ENCODE measurements at regions not wholly inside any gene's neighbourhood (a gene's known extent, or its start where the extent isn't known, plus 50 kb on each side); places are given as distances from the start of the nearest gene placed in this dataset.

DNA sequence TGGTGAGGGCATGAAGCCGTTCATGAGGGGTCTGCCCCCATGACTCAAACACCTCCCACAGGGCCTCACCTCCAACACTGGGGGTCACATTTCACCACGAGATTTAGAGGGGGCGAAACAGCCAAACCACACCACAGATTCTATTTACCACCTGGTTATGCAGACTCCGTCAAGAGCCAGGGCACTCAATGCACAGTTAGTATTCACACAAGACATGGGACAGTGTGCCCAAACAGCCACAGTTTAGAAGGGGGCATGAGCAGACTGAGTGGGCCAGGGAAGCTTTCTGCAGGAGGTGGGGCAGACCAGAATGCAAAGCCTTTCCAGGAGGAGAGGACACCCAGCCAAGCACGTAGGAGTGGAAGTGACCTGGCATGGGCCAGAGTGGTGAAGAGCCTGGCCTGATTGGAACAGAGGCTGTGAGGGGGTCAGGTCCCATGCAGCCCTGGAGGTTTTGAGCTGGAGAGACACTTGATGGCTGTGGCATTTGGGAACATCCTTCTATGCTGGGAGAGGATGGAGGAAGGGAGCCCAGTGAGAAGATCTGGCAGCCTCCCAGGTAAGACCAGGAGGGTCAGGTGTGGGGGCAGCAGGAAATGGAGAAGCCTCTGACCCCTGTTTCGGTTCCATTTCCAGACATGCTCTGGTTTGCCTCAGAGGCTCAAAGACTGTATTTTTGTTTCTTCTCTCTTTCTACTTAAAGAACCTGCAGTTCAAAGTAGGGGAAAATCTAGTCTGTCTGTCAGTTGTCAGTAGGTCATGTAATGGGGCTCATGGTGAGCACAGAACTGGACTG, 199.1 kb upstream of the NCAM1 start:
- no peak overlapping the region for H3K4me2 ChIP-seq (ENCODE audit: low read depth, low read length)
- no peak overlapping the region for H3K4me3 ChIP-seq (replicated peaks in 1 of 3; ENCODE audit: insufficient read depth in 1 of 3, low read depth in 2 of 3, low read length in 3 of 3)
- H3K9me3 ChIP-seq (ENCODE audit: low read length) = no peaks in the 10 kb centered on the region
- 0 out of 5 replicates have a peak, but pooled peaks cover 0 to 7% of the 10 kb centered on the region in 2 experiments for H3K27me3 ChIP-seq (ENCODE audit: control insufficient read depth in 1 of 2, insufficient read depth in 2 of 2, low read length in 2 of 2)
- no TSS peak for BruUV-seq (replicated peaks)
- FAIRE-seq = no peak
- in situ Hi-C loops (cut with HindIII; ENCODE audit: extremely low pct_ligation_motif_present, low pct_unique_long_range_greater_than_20kb) = no loop called here
- CTCF ChIA-PET (ENCODE audit: low intra/inter-chr PET ratio, low total read pairs) = no interaction called here
- intact Hi-C loops (cut with micrococcal nuclease; ENCODE audit: unreplicated experiment) = no loop called here
- POLR2A ChIA-PET = no interaction called here
- H3K4me1 ChIP-seq (ENCODE audit: insufficient read depth, low read length) = no peaks in the 10 kb centered on the region
- no peak for ATAC-seq
- WGBS (ENCODE audit: low lambda C conversion rate) = 0% methylated on average over 6 of the region's 6 CpGs
- no peak overlapping the region for H3K9ac ChIP-seq (ENCODE audit: insufficient read depth, low read depth, low read length)
- H3K79me2 ChIP-seq (ENCODE audit: insufficient read depth, low read length) = no peaks in the 10 kb centered on the region
- no peak overlapping the region for H3K27ac ChIP-seq (ENCODE audit: extremely low read length, insufficient read depth, low read length)
- TF ChIP-seq, protein P1, sequence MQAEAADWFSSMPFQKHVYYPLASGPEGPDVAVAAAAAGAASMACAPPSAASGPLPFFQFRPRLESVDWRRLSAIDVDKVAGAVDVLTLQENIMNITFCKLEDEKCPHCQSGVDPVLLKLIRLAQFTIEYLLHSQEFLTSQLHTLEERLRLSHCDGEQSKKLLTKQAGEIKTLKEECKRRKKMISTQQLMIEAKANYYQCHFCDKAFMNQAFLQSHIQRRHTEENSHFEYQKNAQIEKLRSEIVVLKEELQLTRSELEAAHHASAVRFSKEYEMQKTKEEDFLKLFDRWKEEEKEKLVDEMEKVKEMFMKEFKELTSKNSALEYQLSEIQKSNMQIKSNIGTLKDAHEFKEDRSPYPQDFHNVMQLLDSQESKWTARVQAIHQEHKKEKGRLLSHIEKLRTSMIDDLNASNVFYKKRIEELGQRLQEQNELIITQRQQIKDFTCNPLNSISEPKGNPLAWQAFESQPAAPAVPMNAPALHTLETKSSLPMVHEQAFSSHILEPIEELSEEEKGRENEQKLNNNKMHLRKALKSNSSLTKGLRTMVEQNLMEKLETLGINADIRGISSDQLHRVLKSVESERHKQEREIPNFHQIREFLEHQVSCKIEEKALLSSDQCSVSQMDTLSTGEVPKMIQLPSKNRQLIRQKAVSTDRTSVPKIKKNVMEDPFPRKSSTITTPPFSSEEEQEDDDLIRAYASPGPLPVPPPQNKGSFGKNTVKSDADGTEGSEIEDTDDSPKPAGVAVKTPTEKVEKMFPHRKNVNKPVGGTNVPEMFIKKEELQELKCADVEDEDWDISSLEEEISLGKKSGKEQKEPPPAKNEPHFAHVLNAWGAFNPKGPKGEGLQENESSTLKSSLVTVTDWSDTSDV (CRISPR knock-in tag; IDR thresholded peaks at IDR 0.05) = no peak
- TF ChIP-seq RBM39 (IDR thresholded peaks at IDR 0.05; ENCODE audit: low read depth, low read length, poor library complexity, severe bottlenecking) = no peak
- no peak for TF ChIP-seq SNAI1 (CRISPR knock-in tag; IDR thresholded peaks at IDR 0.05; ENCODE audit: borderline replicate concordance)
- TF ChIP-seq KLF12 (CRISPR knock-in tag; IDR thresholded peaks at IDR 0.05; ENCODE audit: borderline replicate concordance) = no peak
- no peak for TF ChIP-seq DPF2 (CRISPR knock-in tag; IDR thresholded peaks at IDR 0.05; ENCODE audit: borderline replicate concordance, low read depth)
- no peak for TF ChIP-seq NFE2L2 (IDR thresholded peaks at IDR 0.05; ENCODE audit: low read length)
- no peak for TF ChIP-seq EHMT2 (IDR thresholded peaks at IDR 0.05; ENCODE audit: borderline replicate concordance, low read depth, low read length)
- no peak for TF ChIP-seq CC2D1A (CRISPR knock-in tag; IDR thresholded peaks at IDR 0.05)
- no peak for TF ChIP-seq ISL2 (CRISPR knock-in tag; IDR thresholded peaks at IDR 0.05)
- TF ChIP-seq ZNF17 (CRISPR knock-in tag; IDR thresholded peaks at IDR 0.05) = no peak
- TF ChIP-seq, protein P2, sequence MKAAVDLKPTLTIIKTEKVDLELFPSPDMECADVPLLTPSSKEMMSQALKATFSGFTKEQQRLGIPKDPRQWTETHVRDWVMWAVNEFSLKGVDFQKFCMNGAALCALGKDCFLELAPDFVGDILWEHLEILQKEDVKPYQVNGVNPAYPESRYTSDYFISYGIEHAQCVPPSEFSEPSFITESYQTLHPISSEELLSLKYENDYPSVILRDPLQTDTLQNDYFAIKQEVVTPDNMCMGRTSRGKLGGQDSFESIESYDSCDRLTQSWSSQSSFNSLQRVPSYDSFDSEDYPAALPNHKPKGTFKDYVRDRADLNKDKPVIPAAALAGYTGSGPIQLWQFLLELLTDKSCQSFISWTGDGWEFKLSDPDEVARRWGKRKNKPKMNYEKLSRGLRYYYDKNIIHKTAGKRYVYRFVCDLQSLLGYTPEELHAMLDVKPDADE (CRISPR knock-in tag; IDR thresholded peaks at IDR 0.05) = no peak
- TF ChIP-seq ZC3H4 (CRISPR knock-in tag; IDR thresholded peaks at IDR 0.05; ENCODE audit: borderline replicate concordance) = no peak
- no peak for TF ChIP-seq SMYD3 (CRISPR knock-in tag; IDR thresholded peaks at IDR 0.05)
- no peak for TF ChIP-seq PCBP1 (IDR thresholded peaks at IDR 0.05; ENCODE audit: borderline replicate concordance, low read depth, low read length)
- no peak for TF ChIP-seq SRF (IDR thresholded peaks at IDR 0.05; ENCODE audit: low read depth, low read length)
- no peaks in the 10 kb centered on the region for H4K20me1 ChIP-seq (ENCODE audit: insufficient read depth, low read length)
- no peak overlapping the region for H2AFZ ChIP-seq (ENCODE audit: low read length)
- H3K36me3 ChIP-seq (replicated peaks in 1 of 2; ENCODE audit: control insufficient read depth in 1 of 2, insufficient read depth in 2 of 2, low read length in 2 of 2) = no peaks in the 10 kb centered on the region
- DNase-seq (ENCODE audit: low spot score) = no peak

Measured in HepG2 (cell line).